ENCODE measurements at regions not wholly inside any gene's neighbourhood (a gene's known extent, or its start where the extent isn't known, plus 50 kb on each side); places are given as distances from the start of the nearest gene placed in this dataset.

DNA sequence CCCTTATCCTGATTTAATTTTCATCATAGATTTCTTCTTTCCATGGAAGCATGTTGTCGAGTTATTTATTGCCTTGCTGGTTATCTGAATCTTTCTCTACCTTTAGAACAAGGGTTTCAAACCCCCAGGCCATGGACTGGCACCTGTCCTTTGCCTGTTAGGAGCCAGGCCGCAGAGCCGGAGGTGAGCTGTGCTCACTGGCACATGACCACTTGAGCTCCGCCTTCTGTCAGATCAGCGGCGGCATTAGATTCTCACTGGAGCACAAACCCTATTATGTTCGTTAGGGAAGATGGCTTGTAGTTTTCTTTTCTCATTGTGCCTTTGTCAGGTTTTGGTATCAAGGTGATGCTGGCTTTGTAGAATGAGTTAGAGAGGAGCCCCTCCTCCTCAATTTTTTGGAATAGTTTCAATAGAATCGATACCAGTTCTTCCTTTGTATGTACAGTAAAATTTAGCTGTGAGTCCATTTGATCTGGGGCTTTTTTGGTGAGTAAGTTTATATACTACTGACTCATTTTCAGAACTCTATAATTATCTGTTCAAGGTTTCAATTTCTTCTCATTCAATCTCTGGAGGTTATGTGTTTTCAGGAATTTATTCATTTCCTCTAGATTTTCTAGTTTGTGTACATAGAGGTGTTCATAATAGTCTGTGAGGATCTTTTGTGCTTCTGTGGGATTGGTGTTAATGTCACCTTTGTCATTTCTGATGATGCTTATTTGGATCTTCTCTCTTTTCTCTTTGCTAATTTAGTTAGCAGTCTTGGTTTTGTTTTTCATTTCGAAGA lies 668.0 kb upstream of the FAM98A start:
- H3K9me3 ChIP-seq = no peaks in the 10 kb centered on the region
- no peaks in the 10 kb centered on the region for H3K4me1 ChIP-seq (ENCODE audit: control insufficient read depth in 1 of 2, low read depth in 2 of 2)
- no peak overlapping the region for H3K27ac ChIP-seq
- no peak overlapping the region for H3K4me3 ChIP-seq
- ATAC-seq (ENCODE audit: insufficient number of reproducible peaks, low FRiP score, low read depth) = no peak
- TF ChIP-seq CTCF (IDR thresholded peaks at IDR 0.05) = no peak
- no peaks in the 10 kb centered on the region for H3K27me3 ChIP-seq (replicated peaks; ENCODE audit: insufficient read depth)
- H3K36me3 ChIP-seq = no peaks in the 10 kb centered on the region
- no peak for DNase-seq (ENCODE audit: low spot score)

DNA sequence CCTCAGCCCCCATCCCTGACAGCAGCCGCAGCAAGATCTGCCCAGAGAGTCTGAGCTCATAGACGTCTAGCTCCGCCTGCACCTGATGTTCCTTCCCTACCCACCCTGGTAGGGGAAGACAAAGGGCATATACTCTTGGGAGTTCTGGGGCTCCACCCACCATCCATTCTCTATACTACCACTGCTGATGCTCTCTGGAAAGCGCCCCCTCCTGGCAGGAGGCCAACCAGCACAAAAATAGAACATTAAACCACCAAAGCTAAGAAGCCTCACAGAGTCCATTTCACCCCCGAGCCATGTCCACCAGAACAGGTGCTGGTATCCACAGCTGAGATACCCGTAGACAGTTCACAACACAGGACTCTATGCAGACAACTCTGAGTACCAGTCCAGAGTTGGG lies 662.6 kb upstream of the FAM98A start:
- Histone ChIP-seq H3K4me3 (no peak overlapping the region), H3K27me3 (replicated peaks; ENCODE audit: insufficient read depth) (no peaks in the 10 kb centered on the region), H3K27ac (no peak overlapping the region), H3K4me1 (ENCODE audit: control insufficient read depth in 1 of 2, low read depth in 2 of 2) (no peaks in the 10 kb centered on the region), H3K36me3 (no peaks in the 10 kb centered on the region), H3K9me3 (no peaks in the 10 kb centered on the region)
- DNase-seq (ENCODE audit: low spot score) = no peak
- ATAC-seq (ENCODE audit: insufficient number of reproducible peaks, low FRiP score, low read depth) = no peak
- no peak for TF ChIP-seq CTCF (IDR thresholded peaks at IDR 0.05)

- Histone ChIP-seq H3K4me1 (ENCODE audit: control insufficient read depth in 1 of 2, low read depth in 2 of 2) (no peaks in the 10 kb centered on the region), H3K36me3 (no peaks in the 10 kb centered on the region), H3K27ac (no peak overlapping the region), H3K4me3 (no peak overlapping the region), H3K27me3 (replicated peaks; ENCODE audit: insufficient read depth) (no peaks in the 10 kb centered on the region), H3K9me3 (no peaks in the 10 kb centered on the region)
- DNase-seq (ENCODE audit: low spot score) (no peak), ATAC-seq (ENCODE audit: insufficient number of reproducible peaks, low FRiP score, low read depth) (no peak)
- TF ChIP-seq CTCF (IDR thresholded peaks at IDR 0.05) = no peak
Measured at GRCh38 chr2:34254272-34254878, 655.3 kb upstream of the FAM98A start.

DNA sequence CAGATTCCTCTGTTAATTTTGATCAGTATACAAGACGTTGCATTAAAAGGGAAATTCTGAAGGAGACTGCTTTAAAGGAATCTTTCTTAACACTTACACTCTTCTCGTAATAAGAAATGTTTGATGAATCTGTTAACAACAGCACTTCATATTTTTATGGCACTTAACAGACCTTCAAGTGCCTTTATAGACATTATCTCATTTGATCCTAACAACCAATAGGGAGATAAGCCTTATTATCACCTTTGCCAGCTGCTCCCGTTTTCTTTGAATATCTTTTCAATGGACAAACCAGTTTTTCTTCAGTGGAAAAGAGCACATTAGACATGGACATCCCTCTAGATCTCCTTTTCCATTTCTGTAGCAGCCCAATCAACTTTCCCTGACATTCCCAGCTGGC lies 653.0 kb upstream of the FAM98A start:
- no peaks in the 10 kb centered on the region for H3K36me3 ChIP-seq
- H3K4me1 ChIP-seq (ENCODE audit: control insufficient read depth in 1 of 2, low read depth in 2 of 2) = no peaks in the 10 kb centered on the region
- ATAC-seq (ENCODE audit: insufficient number of reproducible peaks, low FRiP score, low read depth) (no peak), DNase-seq (ENCODE audit: low spot score) (no peak)
- H3K9me3 ChIP-seq = no peaks in the 10 kb centered on the region
- no peak for TF ChIP-seq CTCF (IDR thresholded peaks at IDR 0.05)
- H3K27me3 ChIP-seq (replicated peaks; ENCODE audit: insufficient read depth) = no peaks in the 10 kb centered on the region
- no peak overlapping the region for H3K4me3 ChIP-seq
- H3K27ac ChIP-seq = no peak overlapping the region

DNA sequence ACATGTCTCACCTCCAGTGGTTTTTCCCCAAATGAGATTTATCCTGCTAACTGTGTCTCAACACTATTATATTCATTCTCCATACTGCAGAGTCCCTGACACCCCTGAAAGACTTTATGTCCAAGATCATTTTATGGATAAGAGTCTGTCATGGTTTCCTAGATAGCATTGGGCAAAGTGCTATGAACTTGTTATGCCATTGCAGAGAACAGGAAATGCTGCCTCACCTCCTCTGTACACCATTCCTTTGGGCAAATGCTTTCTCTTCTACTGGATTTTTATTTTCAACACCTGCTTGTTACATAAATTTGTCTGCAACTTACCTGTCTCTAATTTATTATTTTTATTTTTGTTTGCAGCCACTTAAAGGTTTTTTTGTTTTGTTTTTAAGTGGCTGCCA lies 652.5 kb upstream of the FAM98A start:
- ATAC-seq (ENCODE audit: insufficient number of reproducible peaks, low FRiP score, low read depth) (no peak), DNase-seq (ENCODE audit: low spot score) (no peak)
- Histone ChIP-seq H3K4me1 (ENCODE audit: control insufficient read depth in 1 of 2, low read depth in 2 of 2) (no peaks in the 10 kb centered on the region), H3K27ac (no peak overlapping the region), H3K36me3 (no peaks in the 10 kb centered on the region), H3K9me3 (no peaks in the 10 kb centered on the region), H3K27me3 (replicated peaks; ENCODE audit: insufficient read depth) (no peaks in the 10 kb centered on the region), H3K4me3 (no peak overlapping the region)
- no peak for TF ChIP-seq CTCF (IDR thresholded peaks at IDR 0.05)
